ENCODE measurements at regions not wholly inside any gene's neighbourhood (a gene's known extent, or its start where the extent isn't known, plus 50 kb on each side); places are given as distances from the start of the nearest gene placed in this dataset.

- DNase-seq (ENCODE audit: low spot score), result no peak
Measured at GRCh38 chr10:78759456-78760120, 309.2 kb upstream of the ZMIZ1 start.

- no peak for DNase-seq (ENCODE audit: low spot score)
Measured at GRCh38 chr10:78760463-78761310, 308.1 kb upstream of the ZMIZ1 start.

GRCh38 chr10:78761311-78761781 lies 307.4 kb upstream of the ZMIZ1 start:
- no peak for DNase-seq (ENCODE audit: low spot score)

GRCh38 chr10:78762086-78762630 lies 306.6 kb upstream of the ZMIZ1 start:
- no peak for DNase-seq (ENCODE audit: low spot score)

- DNase-seq (ENCODE audit: low spot score), result no peak
Measured at GRCh38 chr10:78763234-78763633, 305.5 kb upstream of the ZMIZ1 start.

GRCh38 chr10:78763651-78764395 lies 304.9 kb upstream of the ZMIZ1 start:
- DNase-seq (ENCODE audit: low spot score), result no peak

- no peak for DNase-seq (ENCODE audit: low spot score)
Measured at GRCh38 chr10:78764436-78764835, 304.3 kb upstream of the ZMIZ1 start.

- DNase-seq (ENCODE audit: low spot score), result no peak
Measured at GRCh38 chr10:78764846-78765430, 303.8 kb upstream of the ZMIZ1 start.

- DNase-seq (ENCODE audit: low spot score), result no peak
Measured at GRCh38 chr10:78765726-78766335, 302.9 kb upstream of the ZMIZ1 start.

GRCh38 chr10:78766603-78767002 lies 302.2 kb upstream of the ZMIZ1 start:
- no peak for DNase-seq (ENCODE audit: low spot score)

GRCh38 chr10:78768041-78768835 lies 300.5 kb upstream of the ZMIZ1 start:
- no peak for DNase-seq (ENCODE audit: low spot score)

GRCh38 chr10:78768876-78769275 lies 299.9 kb upstream of the ZMIZ1 start:
- DNase-seq (ENCODE audit: low spot score), result no peak

GRCh38 chr10:78769526-78769925 lies 299.2 kb upstream of the ZMIZ1 start:
- DNase-seq (ENCODE audit: low spot score), result no peak

GRCh38 chr10:78770167-78771090 lies 298.3 kb upstream of the ZMIZ1 start:
- DNase-seq (ENCODE audit: low spot score), result no peak

GRCh38 chr10:78771260-78771659 lies 297.5 kb upstream of the ZMIZ1 start:
- no peak for DNase-seq (ENCODE audit: low spot score)

- DNase-seq (ENCODE audit: low spot score), result no peak
Measured at GRCh38 chr10:78771808-78772455, 296.8 kb upstream of the ZMIZ1 start.

- no peak for DNase-seq (ENCODE audit: low spot score)
Measured at GRCh38 chr10:78772486-78772885, 296.3 kb upstream of the ZMIZ1 start.

- no peak for DNase-seq (ENCODE audit: low spot score)
Measured at GRCh38 chr10:78772986-78773530, 295.7 kb upstream of the ZMIZ1 start.

- no peak for DNase-seq (ENCODE audit: low spot score)
Measured at GRCh38 chr10:78774614-78774998, 294.2 kb upstream of the ZMIZ1 start.
